HG03039 (cell line): ENCODE measurements at regions not wholly inside any gene's neighbourhood (a gene's known extent, or its start where the extent isn't known, plus 50 kb on each side); places are given as distances from the start of the nearest gene placed in this dataset.
"Not testable (repeated sequence)": the region's sequence is repeated elsewhere in the genome, so short reads cannot be mapped to it uniquely, and the experiment has no call there.

Experiments
- ATAC-seq: cut with Tn5 transposase; IDR thresholded peaks from one replicate; pipeline ENCODE4 v1.9.1; 2021; ENCODE audit warnings: mild to moderate bottlenecking, moderate library complexity; ENCODE audit not compliant: unreplicated experiment

- no peak for ATAC-seq
Measured at GRCh38 chr13:73815796-73816195, 318.4 kb downstream of the KLF12 start.

DNA sequence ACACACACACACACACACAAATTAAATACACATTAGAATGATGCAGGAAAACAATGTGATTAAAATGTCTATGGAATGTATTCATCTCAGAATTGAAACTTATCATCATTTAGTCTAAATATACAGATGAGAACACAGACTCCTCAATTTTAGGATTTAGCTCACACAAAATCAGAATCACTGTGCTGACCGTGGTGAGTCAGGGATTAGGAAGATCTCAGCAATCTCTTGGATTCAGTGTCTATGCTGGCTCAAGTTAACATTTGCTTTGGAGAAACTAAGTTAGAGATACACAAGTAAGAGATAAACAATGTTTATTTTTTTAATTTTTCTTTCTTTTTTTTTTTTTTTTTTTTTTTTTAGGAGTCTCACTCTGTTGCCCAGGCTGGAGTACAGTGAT lies 323.6 kb downstream of the KLF12 start:
- no peak for ATAC-seq

GRCh38 chr13:73809561-73809960 lies 324.6 kb downstream of the KLF12 start:
- no peak for ATAC-seq

DNA sequence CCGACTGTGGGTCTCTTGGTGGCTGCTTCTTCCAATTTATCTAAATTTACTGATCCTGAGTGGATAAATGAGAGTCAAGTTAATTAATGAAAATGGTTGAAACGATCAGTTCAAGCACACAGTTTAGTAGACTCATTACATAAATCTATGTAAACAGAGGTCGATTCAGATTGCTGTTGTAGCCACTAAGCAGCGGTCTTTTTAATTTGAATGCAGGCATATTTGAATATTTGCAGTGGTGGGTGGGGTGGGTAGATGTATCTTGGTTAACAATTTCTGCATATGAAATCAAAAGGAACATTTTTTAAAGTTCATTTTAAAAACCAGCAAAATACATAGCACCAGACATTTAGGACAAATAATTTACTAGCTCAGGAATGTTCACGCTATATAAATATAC lies 325.9 kb downstream of the KLF12 start:
- no peak for ATAC-seq

- ATAC-seq = not testable (repeated sequence)
Measured at GRCh38 chr13:73805326-73805958, 328.8 kb downstream of the KLF12 start.

DNA sequence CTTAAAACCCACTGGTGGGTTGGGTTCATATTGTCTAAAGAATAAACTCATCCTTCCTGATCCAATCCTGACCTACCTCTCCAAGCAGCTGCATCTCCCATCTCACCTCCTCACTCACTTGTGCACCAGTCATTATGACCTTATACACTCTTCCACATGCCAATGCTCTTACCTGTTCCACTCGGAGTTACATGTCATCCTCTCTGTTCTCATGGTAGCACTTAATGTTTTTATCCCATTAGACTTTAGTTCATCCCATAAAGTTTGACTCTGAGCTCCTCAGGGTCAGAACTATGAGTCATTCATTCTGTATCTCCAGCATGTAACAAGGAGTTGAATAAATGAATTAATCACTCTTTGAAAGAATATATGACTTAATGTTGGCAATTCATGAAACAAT lies 330.2 kb downstream of the KLF12 start:
- no peak for ATAC-seq

DNA sequence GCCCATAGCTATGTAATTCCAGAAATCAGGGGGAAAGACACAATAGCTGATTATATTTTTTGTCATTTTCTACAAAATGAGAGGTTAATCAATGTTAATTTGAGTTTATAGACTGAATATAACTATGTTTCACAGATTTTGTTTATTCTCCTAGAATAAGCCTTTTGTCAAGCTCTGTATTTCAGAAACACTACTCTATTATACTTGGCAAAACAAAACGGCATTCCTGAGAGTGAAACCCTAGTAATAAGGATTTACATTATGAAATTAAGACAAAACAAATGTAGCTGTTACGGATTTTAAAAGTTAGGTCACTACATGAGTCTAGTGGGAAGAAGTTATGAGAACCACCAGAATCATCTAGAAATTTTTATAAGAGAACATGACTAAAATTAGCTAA lies 334.2 kb downstream of the KLF12 start:
- ATAC-seq = no peak

- no peak for ATAC-seq
Measured at GRCh38 chr13:73794755-73795154, 339.4 kb downstream of the KLF12 start.

- no peak for ATAC-seq
Measured at GRCh38 chr13:73793361-73793760, 340.8 kb downstream of the KLF12 start.

DNA sequence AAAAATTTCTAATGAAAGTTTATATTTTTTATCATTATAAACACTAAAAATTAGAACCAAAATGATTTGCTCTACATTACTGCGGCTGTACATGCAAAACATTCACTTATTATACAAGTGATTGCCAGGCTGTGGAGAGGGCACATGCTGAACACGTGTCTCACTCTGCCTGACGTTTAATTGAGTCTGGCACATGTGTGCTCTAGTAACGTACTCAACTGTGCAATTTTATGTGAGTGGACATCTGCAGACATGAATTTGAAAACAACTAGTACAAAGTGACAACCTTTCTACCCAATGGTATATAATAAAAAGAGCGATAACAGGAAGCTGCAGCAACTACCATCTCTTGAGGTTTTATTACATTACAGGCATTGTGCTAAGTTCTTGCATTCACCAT lies 341.4 kb downstream of the KLF12 start:
- ATAC-seq = no peak

- ATAC-seq = no peak
Measured at GRCh38 chr13:73782450-73783449, 351.5 kb downstream of the KLF12 start.

GRCh38 chr13:73781384-73781783 lies 352.8 kb downstream of the KLF12 start:
- no peak for ATAC-seq

- no peak for ATAC-seq
Measured at GRCh38 chr13:73779881-73780280, 354.3 kb downstream of the KLF12 start.

DNA sequence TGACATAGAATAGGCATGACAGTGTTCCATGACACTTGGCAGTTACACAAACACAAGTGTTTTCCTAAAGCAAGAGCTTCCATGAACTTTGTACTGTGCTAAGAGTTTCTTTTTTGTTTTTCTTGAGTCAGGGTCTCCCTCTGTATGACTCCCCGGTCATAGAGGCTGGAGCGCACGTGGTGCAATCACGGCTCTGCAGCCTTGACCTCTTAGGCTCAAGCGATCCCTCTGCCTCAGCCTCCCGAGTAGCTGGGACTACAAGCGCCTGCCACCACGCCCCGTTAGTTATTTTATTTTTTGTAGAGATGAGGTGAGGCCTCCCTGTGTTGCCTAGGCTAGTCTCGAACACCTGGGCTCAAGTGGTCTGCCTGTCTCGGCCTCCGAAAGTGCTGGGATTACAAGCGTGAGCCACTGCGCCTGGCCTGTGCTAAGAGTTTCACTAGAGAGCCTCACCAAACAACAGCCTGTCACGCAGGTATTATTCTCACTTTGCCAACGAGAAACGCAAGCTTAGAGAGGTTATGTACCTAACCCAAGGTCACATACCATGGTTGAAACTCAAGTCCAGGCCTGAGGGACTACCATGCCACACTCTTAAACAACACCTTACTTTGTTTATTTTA lies 355.9 kb downstream of the KLF12 start:
- no peak for ATAC-seq

- no peak for ATAC-seq
Measured at GRCh38 chr13:73777134-73777533, 357.1 kb downstream of the KLF12 start.

GRCh38 chr13:73776151-73776785 lies 357.9 kb downstream of the KLF12 start:
- ATAC-seq = no peak

DNA sequence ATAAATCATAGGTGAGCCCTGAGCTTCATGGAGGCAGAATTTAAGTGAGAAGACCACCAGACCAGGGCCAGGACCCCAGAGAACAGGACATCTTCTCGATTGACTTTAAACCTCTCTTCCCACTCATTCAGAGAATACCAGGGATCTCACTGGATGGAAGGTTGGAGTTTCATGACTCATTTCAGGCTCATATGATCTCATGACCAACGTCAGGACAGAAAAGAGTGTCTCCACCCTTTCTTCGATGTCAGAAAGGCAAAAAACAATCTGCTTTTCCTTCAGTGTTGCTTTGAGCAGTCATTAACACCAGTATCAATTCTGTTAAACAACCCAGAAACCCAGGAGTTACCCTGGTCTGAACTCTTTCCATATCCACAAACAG lies 361.0 kb downstream of the KLF12 start:
- ATAC-seq = no peak

DNA sequence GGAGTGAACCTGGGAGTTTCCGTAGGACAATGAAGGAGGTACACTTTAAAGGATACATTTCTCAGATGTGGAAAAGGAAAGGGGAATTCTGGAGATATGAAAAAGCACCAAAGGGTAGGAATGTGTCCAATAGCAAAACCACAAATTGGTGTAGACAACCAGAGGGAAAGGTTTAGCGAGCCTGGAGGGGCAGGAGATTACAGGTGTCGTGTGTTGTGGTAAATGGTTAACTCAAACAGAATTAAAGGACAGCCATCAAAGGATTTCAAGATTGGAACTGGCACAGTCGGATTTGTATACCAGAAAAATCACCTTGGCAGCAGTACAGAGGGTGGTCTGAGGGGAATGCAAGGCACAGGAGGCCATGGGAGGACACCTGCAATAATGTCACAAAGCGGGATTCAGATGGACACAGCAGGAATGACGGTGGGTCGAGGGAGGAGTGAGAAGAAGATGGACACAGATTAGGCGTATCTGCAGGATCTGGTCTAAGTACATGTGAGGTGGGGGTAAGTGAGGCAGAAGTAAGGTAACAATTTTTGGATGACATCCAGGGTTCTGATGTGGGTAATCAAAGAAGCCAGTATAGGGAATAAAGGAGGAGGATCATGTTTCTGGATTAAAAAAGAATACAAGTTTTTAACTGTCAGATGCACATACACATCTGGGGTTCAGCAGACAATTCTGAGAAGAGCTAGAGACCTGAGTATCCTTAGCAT lies 361.6 kb downstream of the KLF12 start:
- no peak for ATAC-seq

GRCh38 chr13:73767747-73768315 lies 366.4 kb downstream of the KLF12 start:
- no peak for ATAC-seq

DNA sequence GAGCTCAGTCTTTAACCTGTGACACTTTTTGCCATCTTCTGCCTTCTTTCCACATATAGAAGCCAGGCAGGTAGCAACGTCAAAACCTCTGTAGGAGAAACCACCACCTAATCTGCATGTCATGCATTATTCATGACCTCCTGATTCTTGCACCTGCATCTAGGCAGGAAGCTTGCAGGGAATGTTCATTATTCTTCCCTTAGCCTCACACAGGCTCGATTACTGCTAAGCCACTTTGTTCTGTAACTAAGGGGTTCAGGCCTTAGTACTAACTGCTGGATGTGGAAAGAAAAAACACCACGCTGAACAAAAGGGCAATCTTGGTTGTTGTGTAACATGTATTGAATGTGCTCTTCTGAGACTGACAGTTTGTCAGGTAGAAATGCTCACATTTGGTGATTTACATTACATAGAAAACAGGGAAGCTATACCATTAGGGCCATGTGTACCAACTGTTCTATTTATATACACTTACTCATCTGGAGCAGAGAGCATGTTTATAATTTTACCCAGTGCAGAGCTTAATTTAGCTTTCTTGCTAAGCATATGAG lies 366.9 kb downstream of the KLF12 start:
- ATAC-seq = no peak
